SK-N-SH (cell line): ENCODE measurements at regions not wholly inside any gene's neighbourhood (a gene's known extent, or its start where the extent isn't known, plus 50 kb on each side); places are given as distances from the start of the nearest gene placed in this dataset.

Experiments used
- CTCF ChIA-PET: fragments of 300-600, 350-600 bp; formaldehyde crosslinking; extraction: SDS; loops from one replicate; lab custom pipeline; 2021; lab: Yijun Ruan, JAX
- POLR2A ChIA-PET: fragments of 350-600 bp; sonication (Branson Sonifier 250); formaldehyde crosslinking; extraction: SDS; loops from one replicate; lab custom pipeline; 2020; ENCODE audit warnings: antibody characterized with exemption, inconsistent platforms; lab: Yijun Ruan, JAX
- DNase-seq: peaks from one replicate; pipeline ENCODE4 v3.0.0; 2012
- H2AFZ ChIP-seq: fragments of 200-600 bp; sonication (generic); 2 replicates; pipeline ENCODE4 v1.8.1; 2016; ENCODE audit warnings: antibody characterized with exemption, mild to moderate bottlenecking, low read depth
- H3F3A ChIP-seq: fragments of 200-600 bp; sonication (generic); replicated peaks from 2 replicates; pipeline ENCODE3; 2016; ENCODE audit warnings: antibody characterized with exemption, mild to moderate bottlenecking; ENCODE audit not compliant: insufficient read depth
- H3K27ac ChIP-seq, 2 experiments: fragments of 200-500 bp in 1 of 2; fragments of 200-600 bp in 1 of 2; sonication (Bioruptor generic) in 1 of 2; sonication (generic), shearing (Covaris generic) in 1 of 2; 2 replicates each; pipeline versions ENCODE4 v1.5.1 to v1.6.1; 2014 to 2016; ENCODE audit warnings: low read depth in 2 of 2, inconsistent platforms in 1 of 2, low read length in 1 of 2, mild to moderate bottlenecking in 1 of 2, mixed read lengths in 1 of 2
- H3K27me3 ChIP-seq: fragments of 200-600 bp; sonication (generic), shearing (Covaris generic); 2 replicates; pipeline ENCODE4 v1.6.1; 2016; ENCODE audit warnings: mixed run types; ENCODE audit not compliant: insufficient read depth
- H3K36me3 ChIP-seq, 2 experiments: fragments of 200-500 bp in 1 of 2; fragments of 200-600 bp in 1 of 2; sonication (Bioruptor generic) in 1 of 2; sonication (generic) in 1 of 2; replicated peaks in 1 of 2; 2 replicates each; pipeline versions ENCODE3 to v1.5.1; 2014 to 2016; ENCODE audit warnings: low read length in 1 of 2, mild to moderate bottlenecking in 1 of 2; ENCODE audit not compliant: insufficient read depth in 2 of 2, control insufficient read depth in 1 of 2
- H3K4me1 ChIP-seq, 2 experiments: fragments of 200-500 bp in 1 of 2; fragments of 200-600 bp in 1 of 2; sonication (Bioruptor generic) in 1 of 2; sonication (generic), shearing (Covaris generic) in 1 of 2; 2 replicates each; pipeline versions ENCODE4 v1.5.1 to v1.6.1; 2014 to 2016; ENCODE audit warnings: low read depth in 1 of 2, low read length in 1 of 2, mixed run types in 1 of 2; ENCODE audit not compliant: insufficient read depth in 2 of 2, control insufficient read depth in 1 of 2
- H3K4me2 ChIP-seq: fragments of 200-600 bp; sonication (generic), shearing (Covaris generic); 2 replicates; pipeline ENCODE4 v1.6.1; 2017; ENCODE audit warnings: mixed run types
- H3K4me3 ChIP-seq, 2 experiments: fragments of 200-500 bp in 1 of 2; fragments of 200-600 bp in 1 of 2; sonication (Bioruptor generic) in 1 of 2; sonication (generic), shearing (Covaris generic) in 1 of 2; 2 replicates each; pipeline versions ENCODE4 v1.5.1 to v1.8.1; 2014 to 2016; ENCODE audit warnings: low read depth in 2 of 2, inconsistent platforms in 1 of 2, low read length in 1 of 2, mild to moderate bottlenecking in 1 of 2, mixed read lengths in 1 of 2, moderate library complexity in 1 of 2
- H3K79me2 ChIP-seq: fragments of 200-600 bp; sonication (generic); 2 replicates; pipeline ENCODE4 v1.8.1; 2017; ENCODE audit warnings: mild to moderate bottlenecking; ENCODE audit not compliant: insufficient read depth
- H3K9ac ChIP-seq: fragments of 200-600 bp; sonication (generic); 2 replicates; pipeline ENCODE4 v1.6.1; 2017; ENCODE audit warnings: mixed run types
- H3K9me2 ChIP-seq: fragments of 200-600 bp; sonication (generic); 2 replicates; pipeline ENCODE4 v1.6.1; 2017; ENCODE audit warnings: mixed run types
- H3K9me3 ChIP-seq: fragments of 200-600 bp; sonication (generic); 2 replicates; pipeline ENCODE4 v1.6.1; 2017; ENCODE audit warnings: mixed run types, mild to moderate bottlenecking, moderate library complexity
- H4K20me1 ChIP-seq: fragments of 200-600 bp; sonication (generic); 2 replicates; pipeline ENCODE4 v1.6.1; 2017; ENCODE audit warnings: mild to moderate bottlenecking, mixed run types; ENCODE audit not compliant: insufficient read depth
- FOSL2 ChIP-seq: IDR thresholded peaks from 2 replicates; pipeline ENCODE4 v1.4.0; 2012; ENCODE audit warnings: low read depth, mild to moderate bottlenecking, moderate library complexity, borderline replicate concordance
- GATA2 ChIP-seq: sonication (generic); formaldehyde crosslinking; IDR thresholded peaks from 2 replicates; pipeline ENCODE4 v1.5.0; 2020; ENCODE audit warnings: mild to moderate bottlenecking, missing genetic modification reagents
- JUND ChIP-seq: IDR thresholded peaks from 2 replicates; pipeline ENCODE4 v1.4.0; 2012
- MEF2A ChIP-seq: IDR thresholded peaks from 2 replicates; pipeline ENCODE4 v1.4.0; 2012; ENCODE audit warnings: low read depth, borderline replicate concordance
- NFIC ChIP-seq: IDR thresholded peaks from 2 replicates; pipeline ENCODE4 v1.4.0; 2012; ENCODE audit warnings: borderline replicate concordance
- RAD21 ChIP-seq: IDR thresholded peaks from 2 replicates; pipeline ENCODE4 v1.6.1; 2012; ENCODE audit warnings: mild to moderate bottlenecking, low read length
- RCOR1 ChIP-seq: fragments of 150-350 bp; IDR thresholded peaks from 2 replicates; pipeline ENCODE4 v1.6.1; 2017; ENCODE audit warnings: antibody characterized with exemption, low read length
- RFX5 ChIP-seq: IDR thresholded peaks from 2 replicates; pipeline ENCODE4 v1.6.1; 2012; ENCODE audit warnings: mild to moderate bottlenecking, improper control_type of control experiment, low read length
- RXRA ChIP-seq: IDR thresholded peaks from 2 replicates; pipeline ENCODE4 v1.4.0; 2012; ENCODE audit warnings: low read depth, mild to moderate bottlenecking, borderline replicate concordance
- SIN3A ChIP-seq: IDR thresholded peaks from 2 replicates; pipeline ENCODE4 v1.6.1; 2012; ENCODE audit warnings: low read depth, mild to moderate bottlenecking, low read length, moderate library complexity, borderline replicate concordance
- TAF1 ChIP-seq: IDR thresholded peaks from 2 replicates; pipeline ENCODE4 v1.6.1; 2012; ENCODE audit warnings: low read depth, mild to moderate bottlenecking, low read length, moderate library complexity, borderline replicate concordance
- TEAD4 ChIP-seq: IDR thresholded peaks from 2 replicates; pipeline ENCODE4 v1.4.0; 2012; ENCODE audit warnings: mild to moderate bottlenecking, borderline replicate concordance; ENCODE audit not compliant: insufficient read depth
- USF2 ChIP-seq: fragments of 150-350 bp; IDR thresholded peaks from 2 replicates; pipeline ENCODE4 v1.6.1; 2017; ENCODE audit warnings: antibody characterized with exemption, low read length, low read depth, borderline replicate concordance
- YY1 ChIP-seq: IDR thresholded peaks from 2 replicates; pipeline ENCODE4 v1.4.0; 2012; ENCODE audit warnings: low read depth, mild to moderate bottlenecking
- WGBS: methylation state at CpG from one replicate; pipeline ENCODE4 v1.1.6; 2017; ENCODE audit warnings: low lambda C conversion rate; 5-methylcytosine and 5-hydroxymethylcytosine counted together
- TF ChIP-seq, protein P1 (sequence below): IDR thresholded peaks from 2 replicates; pipeline ENCODE4 v1.4.0; 2012; ENCODE audit warnings: low read depth, borderline replicate concordance
- TF ChIP-seq, protein P2 (sequence below): fragments of 150-350 bp; IDR thresholded peaks from 2 replicates; pipeline ENCODE4 v1.6.1; 2016; ENCODE audit warnings: mild to moderate bottlenecking, low read depth, low read length
- TF ChIP-seq, protein P3 (sequence below): IDR thresholded peaks from 2 replicates; pipeline ENCODE4 v1.6.1; 2012; ENCODE audit warnings: mild to moderate bottlenecking, low read depth, low read length, moderate library complexity
- TF ChIP-seq, protein P4 (sequence below): IDR thresholded peaks from 2 replicates; pipeline ENCODE4; 2012

DNA sequence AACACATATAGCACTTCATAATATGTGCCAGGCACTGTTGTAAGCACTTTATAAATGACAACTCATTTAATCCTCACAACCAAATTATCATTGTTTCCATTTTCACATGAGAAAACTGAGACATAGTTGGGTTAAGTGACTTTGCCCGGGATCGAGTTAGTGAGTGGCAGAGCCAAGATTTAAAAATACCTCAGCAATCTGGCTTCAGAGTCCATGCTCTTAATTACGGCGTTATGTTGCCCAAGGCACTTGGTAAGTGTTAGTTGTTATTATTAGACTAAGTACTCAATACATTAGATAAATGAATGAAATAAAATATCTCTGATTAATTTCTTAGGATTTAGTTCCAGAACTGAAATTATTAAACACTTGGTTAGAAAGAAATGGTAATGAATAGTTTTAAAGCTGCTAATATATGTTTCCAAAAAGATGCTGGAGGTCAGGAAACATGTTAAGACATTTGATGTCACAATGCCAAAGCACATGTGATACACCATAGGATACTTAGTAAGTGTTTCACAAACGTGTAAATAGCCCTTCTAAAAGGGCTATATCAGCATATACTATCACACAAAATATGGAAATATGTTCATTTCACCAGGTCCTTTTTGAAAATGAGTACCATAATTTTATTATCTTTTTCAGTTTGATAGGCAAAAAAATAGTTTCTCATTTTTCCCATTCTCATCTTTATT lies 301.9 kb downstream of the GPAT3 start:
- no peaks in the 10 kb centered on the region for H3K79me2 ChIP-seq
- H3K27me3 ChIP-seq, result no peaks in the 10 kb centered on the region; the same call in 1 of the 2 replicates
- no peaks in the 10 kb centered on the region for H3K9me2 ChIP-seq
- no peak for DNase-seq
- CTCF ChIA-PET, result interaction anchor here (0.6 kb wide), 1 partner anchor 24 kb away, joined by 3 read pairs; no protein-coding TSS in a partner anchor
- no peaks in the 10 kb centered on the region for H3K9me3 ChIP-seq
- H3K4me2 ChIP-seq, result no peak overlapping the region
- no peaks in the 10 kb centered on the region for H3K4me1 ChIP-seq
- H3F3A ChIP-seq, result no peaks in the 10 kb centered on the region
- WGBS, result 6% methylated on average over 5 of the region's 5 CpGs
- no peak for TF ChIP-seq RFX5
- TF ChIP-seq, protein P1, sequence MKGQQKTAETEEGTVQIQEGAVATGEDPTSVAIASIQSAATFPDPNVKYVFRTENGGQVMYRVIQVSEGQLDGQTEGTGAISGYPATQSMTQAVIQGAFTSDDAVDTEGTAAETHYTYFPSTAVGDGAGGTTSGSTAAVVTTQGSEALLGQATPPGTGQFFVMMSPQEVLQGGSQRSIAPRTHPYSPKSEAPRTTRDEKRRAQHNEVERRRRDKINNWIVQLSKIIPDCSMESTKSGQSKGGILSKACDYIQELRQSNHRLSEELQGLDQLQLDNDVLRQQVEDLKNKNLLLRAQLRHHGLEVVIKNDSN, result no peak
- TF ChIP-seq NFIC, result no peak
- TF ChIP-seq RXRA, result no peak
- TF ChIP-seq GATA2, result no peak
- no peak for TF ChIP-seq FOSL2
- TF ChIP-seq, protein P2, sequence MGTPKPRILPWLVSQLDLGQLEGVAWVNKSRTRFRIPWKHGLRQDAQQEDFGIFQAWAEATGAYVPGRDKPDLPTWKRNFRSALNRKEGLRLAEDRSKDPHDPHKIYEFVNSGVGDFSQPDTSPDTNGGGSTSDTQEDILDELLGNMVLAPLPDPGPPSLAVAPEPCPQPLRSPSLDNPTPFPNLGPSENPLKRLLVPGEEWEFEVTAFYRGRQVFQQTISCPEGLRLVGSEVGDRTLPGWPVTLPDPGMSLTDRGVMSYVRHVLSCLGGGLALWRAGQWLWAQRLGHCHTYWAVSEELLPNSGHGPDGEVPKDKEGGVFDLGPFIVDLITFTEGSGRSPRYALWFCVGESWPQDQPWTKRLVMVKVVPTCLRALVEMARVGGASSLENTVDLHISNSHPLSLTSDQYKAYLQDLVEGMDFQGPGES, result no peak
- TF ChIP-seq, protein P3, sequence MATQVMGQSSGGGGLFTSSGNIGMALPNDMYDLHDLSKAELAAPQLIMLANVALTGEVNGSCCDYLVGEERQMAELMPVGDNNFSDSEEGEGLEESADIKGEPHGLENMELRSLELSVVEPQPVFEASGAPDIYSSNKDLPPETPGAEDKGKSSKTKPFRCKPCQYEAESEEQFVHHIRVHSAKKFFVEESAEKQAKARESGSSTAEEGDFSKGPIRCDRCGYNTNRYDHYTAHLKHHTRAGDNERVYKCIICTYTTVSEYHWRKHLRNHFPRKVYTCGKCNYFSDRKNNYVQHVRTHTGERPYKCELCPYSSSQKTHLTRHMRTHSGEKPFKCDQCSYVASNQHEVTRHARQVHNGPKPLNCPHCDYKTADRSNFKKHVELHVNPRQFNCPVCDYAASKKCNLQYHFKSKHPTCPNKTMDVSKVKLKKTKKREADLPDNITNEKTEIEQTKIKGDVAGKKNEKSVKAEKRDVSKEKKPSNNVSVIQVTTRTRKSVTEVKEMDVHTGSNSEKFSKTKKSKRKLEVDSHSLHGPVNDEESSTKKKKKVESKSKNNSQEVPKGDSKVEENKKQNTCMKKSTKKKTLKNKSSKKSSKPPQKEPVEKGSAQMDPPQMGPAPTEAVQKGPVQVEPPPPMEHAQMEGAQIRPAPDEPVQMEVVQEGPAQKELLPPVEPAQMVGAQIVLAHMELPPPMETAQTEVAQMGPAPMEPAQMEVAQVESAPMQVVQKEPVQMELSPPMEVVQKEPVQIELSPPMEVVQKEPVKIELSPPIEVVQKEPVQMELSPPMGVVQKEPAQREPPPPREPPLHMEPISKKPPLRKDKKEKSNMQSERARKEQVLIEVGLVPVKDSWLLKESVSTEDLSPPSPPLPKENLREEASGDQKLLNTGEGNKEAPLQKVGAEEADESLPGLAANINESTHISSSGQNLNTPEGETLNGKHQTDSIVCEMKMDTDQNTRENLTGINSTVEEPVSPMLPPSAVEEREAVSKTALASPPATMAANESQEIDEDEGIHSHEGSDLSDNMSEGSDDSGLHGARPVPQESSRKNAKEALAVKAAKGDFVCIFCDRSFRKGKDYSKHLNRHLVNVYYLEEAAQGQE, result no peak
- TF ChIP-seq JUND, result no peak
- TF ChIP-seq TEAD4, result no peak
- TF ChIP-seq SIN3A, result no peak
- no peak for TF ChIP-seq TAF1
- TF ChIP-seq USF2, result no peak
- TF ChIP-seq YY1, result no peak
- TF ChIP-seq RAD21, result no peak
- TF ChIP-seq RCOR1, result no peak
- TF ChIP-seq, protein P4, sequence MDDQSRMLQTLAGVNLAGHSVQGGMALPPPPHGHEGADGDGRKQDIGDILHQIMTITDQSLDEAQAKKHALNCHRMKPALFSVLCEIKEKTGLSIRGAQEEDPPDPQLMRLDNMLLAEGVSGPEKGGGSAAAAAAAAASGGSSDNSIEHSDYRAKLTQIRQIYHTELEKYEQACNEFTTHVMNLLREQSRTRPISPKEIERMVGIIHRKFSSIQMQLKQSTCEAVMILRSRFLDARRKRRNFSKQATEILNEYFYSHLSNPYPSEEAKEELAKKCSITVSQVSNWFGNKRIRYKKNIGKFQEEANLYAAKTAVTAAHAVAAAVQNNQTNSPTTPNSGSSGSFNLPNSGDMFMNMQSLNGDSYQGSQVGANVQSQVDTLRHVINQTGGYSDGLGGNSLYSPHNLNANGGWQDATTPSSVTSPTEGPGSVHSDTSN, result no peak
- no peak for TF ChIP-seq MEF2A
- TF ChIP-seq, all 33 proteins: peak for 0
- H2AFZ ChIP-seq, result no peak overlapping the region
- H4K20me1 ChIP-seq, result no peaks in the 10 kb centered on the region
- no peaks in the 10 kb centered on the region for H3K36me3 ChIP-seq
- H3K4me3 ChIP-seq, result no peak overlapping the region
- H3K9ac ChIP-seq, result no peak overlapping the region
- POLR2A ChIA-PET, result no interaction called here
- no peak overlapping the region for H3K27ac ChIP-seq
